Astrocyte (in vitro differentiated cells and primary cell): ENCODE measurements at regions not wholly inside any gene's neighbourhood (a gene's known extent, or its start where the extent isn't known, plus 50 kb on each side); places are given as distances from the start of the nearest gene placed in this dataset.

Experiments
- DNase-seq: peaks from one replicate; pipeline ENCODE4 v3.0.0-alpha.2; 2010; ENCODE audit warnings: low read depth
- FAIRE-seq: peaks from 2 replicates; lab custom pipeline; 2011; peaks lifted over from hg19 to GRCh38; lab: Jason Lieb, UNC
- H2AFZ ChIP-seq: 2 replicates; pipeline ENCODE4 v1.6.0; 2012; ENCODE audit warnings: low read depth, low read length, inconsistent platforms
- H3K27ac ChIP-seq: 2 replicates; pipeline ENCODE4 v1.5.1; 2011; ENCODE audit warnings: low read depth, low read length, inconsistent platforms
- H3K27me3 ChIP-seq: 2 replicates; pipeline ENCODE4 v1.6.0; 2011; ENCODE audit warnings: low read length, inconsistent platforms; ENCODE audit not compliant: insufficient read depth
- H3K36me3 ChIP-seq: 2 replicates; pipeline ENCODE4 v1.5.1; 2011; ENCODE audit warnings: low read length, inconsistent platforms; ENCODE audit not compliant: insufficient read depth
- H3K4me1 ChIP-seq: 2 replicates; pipeline ENCODE4 v1.5.1; 2011; ENCODE audit warnings: low read length, inconsistent platforms; ENCODE audit not compliant: insufficient read depth
- H3K4me2 ChIP-seq: 2 replicates; pipeline ENCODE4 v1.6.0; 2012; ENCODE audit warnings: low read length, inconsistent platforms
- H3K4me3 ChIP-seq: 2 replicates; pipeline ENCODE4 v1.5.1; 2011; ENCODE audit warnings: low read depth, mild to moderate bottlenecking, low read length, inconsistent platforms; ENCODE audit not compliant: insufficient read depth
- H3K79me2 ChIP-seq: 2 replicates; pipeline ENCODE4 v1.6.0; 2012; ENCODE audit warnings: mild to moderate bottlenecking, low read length, inconsistent platforms; ENCODE audit not compliant: insufficient read depth
- H3K9ac ChIP-seq: 2 replicates; pipeline ENCODE4 v1.6.0; 2012; ENCODE audit warnings: mild to moderate bottlenecking, low read length, inconsistent platforms
- H3K9me3 ChIP-seq: 2 replicates; pipeline ENCODE4 v1.5.1; 2012; ENCODE audit warnings: low read depth, mild to moderate bottlenecking, low read length, inconsistent platforms; ENCODE audit not compliant: insufficient read depth
- H4K20me1 ChIP-seq: 2 replicates; pipeline ENCODE4 v1.6.0; 2012; ENCODE audit warnings: low read length, inconsistent platforms; ENCODE audit not compliant: insufficient read depth
- H3K27ac Mint-ChIP-seq: one replicate; pipeline ENCODE4 v1.8.0; 2021; ENCODE audit warnings: mild to moderate bottlenecking, mixed read lengths; ENCODE audit not compliant: unreplicated experiment
- H3K27me3 Mint-ChIP-seq: one replicate; pipeline ENCODE4 v1.8.0; 2021; ENCODE audit warnings: low read depth, mixed read lengths; ENCODE audit not compliant: unreplicated experiment
- H3K36me3 Mint-ChIP-seq: one replicate; pipeline ENCODE4 v1.8.0; 2021; ENCODE audit warnings: low read depth, mixed read lengths; ENCODE audit not compliant: unreplicated experiment
- H3K4me1 Mint-ChIP-seq: one replicate; pipeline ENCODE4 v1.8.0; 2021; ENCODE audit warnings: low read depth, mixed read lengths; ENCODE audit not compliant: unreplicated experiment
- H3K4me3 Mint-ChIP-seq: one replicate; pipeline ENCODE4 v1.8.0; 2021; ENCODE audit warnings: mild to moderate bottlenecking, moderate library complexity, mixed read lengths; ENCODE audit not compliant: unreplicated experiment
- H3K9me3 Mint-ChIP-seq: one replicate; pipeline ENCODE4 v1.8.0; 2021; ENCODE audit warnings: mild to moderate bottlenecking, mixed read lengths; ENCODE audit not compliant: unreplicated experiment
- EZH2 ChIP-seq: IDR thresholded peaks from 2 replicates; pipeline ENCODE4 v1.6.1; 2012; ENCODE audit warnings: mild to moderate bottlenecking, low read length, inconsistent platforms; ENCODE audit not compliant: insufficient read depth
- TF ChIP-seq, protein P1 (sequence below): IDR thresholded peaks from 2 replicates; pipeline ENCODE4 v1.5.1; 2011; ENCODE audit warnings: low read depth, mild to moderate bottlenecking, inconsistent platforms, low read length, moderate library complexity; ENCODE audit not compliant: insufficient read depth

DNA sequence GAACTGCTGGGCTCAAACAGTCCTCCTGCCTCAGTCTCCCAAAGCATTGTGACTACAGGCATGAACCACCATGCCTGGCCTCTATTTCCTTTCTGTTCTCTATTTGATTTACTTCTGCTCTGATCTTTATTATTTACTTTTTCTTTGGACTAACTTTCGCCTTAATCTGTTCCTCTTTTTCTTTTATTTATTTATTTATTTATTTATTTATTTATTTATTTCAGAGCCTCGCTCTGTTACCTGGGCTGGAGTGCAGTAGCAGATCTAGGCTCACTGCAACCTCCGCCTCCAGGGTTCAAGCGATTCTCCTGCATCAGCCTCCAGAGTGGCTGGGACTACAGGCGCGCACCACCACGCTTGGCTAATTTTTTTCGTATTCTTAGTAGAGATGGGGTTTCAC, 1158.3 kb upstream of the GOT2 start:
- FAIRE-seq, result no peak
- no peaks in the 10 kb centered on the region for H3K27me3 Mint-ChIP-seq
- Histone ChIP-seq H3K4me3 (no peak overlapping the region), H3K27ac (no peak overlapping the region), H3K9ac (no peak overlapping the region), H3K9me3 (no peaks in the 10 kb centered on the region), H3K4me2 (no peak overlapping the region), H3K27me3 (no peaks in the 10 kb centered on the region), H3K79me2 (no peaks in the 10 kb centered on the region), H3K36me3 (no peaks in the 10 kb centered on the region), H4K20me1 (no peaks in the 10 kb centered on the region), H2AFZ (no peak overlapping the region), H3K4me1 (no peaks in the 10 kb centered on the region)
- no peak for DNase-seq
- TF ChIP-seq, protein P1, sequence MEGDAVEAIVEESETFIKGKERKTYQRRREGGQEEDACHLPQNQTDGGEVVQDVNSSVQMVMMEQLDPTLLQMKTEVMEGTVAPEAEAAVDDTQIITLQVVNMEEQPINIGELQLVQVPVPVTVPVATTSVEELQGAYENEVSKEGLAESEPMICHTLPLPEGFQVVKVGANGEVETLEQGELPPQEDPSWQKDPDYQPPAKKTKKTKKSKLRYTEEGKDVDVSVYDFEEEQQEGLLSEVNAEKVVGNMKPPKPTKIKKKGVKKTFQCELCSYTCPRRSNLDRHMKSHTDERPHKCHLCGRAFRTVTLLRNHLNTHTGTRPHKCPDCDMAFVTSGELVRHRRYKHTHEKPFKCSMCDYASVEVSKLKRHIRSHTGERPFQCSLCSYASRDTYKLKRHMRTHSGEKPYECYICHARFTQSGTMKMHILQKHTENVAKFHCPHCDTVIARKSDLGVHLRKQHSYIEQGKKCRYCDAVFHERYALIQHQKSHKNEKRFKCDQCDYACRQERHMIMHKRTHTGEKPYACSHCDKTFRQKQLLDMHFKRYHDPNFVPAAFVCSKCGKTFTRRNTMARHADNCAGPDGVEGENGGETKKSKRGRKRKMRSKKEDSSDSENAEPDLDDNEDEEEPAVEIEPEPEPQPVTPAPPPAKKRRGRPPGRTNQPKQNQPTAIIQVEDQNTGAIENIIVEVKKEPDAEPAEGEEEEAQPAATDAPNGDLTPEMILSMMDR, result no peak
- no peak for TF ChIP-seq EZH2
- no peaks in the 10 kb centered on the region for H3K36me3 Mint-ChIP-seq
- H3K4me3 Mint-ChIP-seq, result no peak overlapping the region
- no peaks in the 10 kb centered on the region for H3K9me3 Mint-ChIP-seq
- H3K27ac Mint-ChIP-seq, result no peak overlapping the region
- H3K4me1 Mint-ChIP-seq, result no peaks in the 10 kb centered on the region

- Mint-ChIP-seq H3K36me3 (no peaks in the 10 kb centered on the region), H3K9me3 (no peaks in the 10 kb centered on the region), H3K27ac (no peak overlapping the region), H3K4me1 (no peaks in the 10 kb centered on the region), H3K4me3 (no peak overlapping the region), H3K27me3 (no peaks in the 10 kb centered on the region)
- Histone ChIP-seq H3K79me2 (no peaks in the 10 kb centered on the region), H3K36me3 (no peaks in the 10 kb centered on the region), H3K9me3 (no peaks in the 10 kb centered on the region), H3K9ac (no peak overlapping the region), H3K4me2 (no peak overlapping the region), H3K4me3 (no peak overlapping the region), H3K4me1 (no peaks in the 10 kb centered on the region), H4K20me1 (no peaks in the 10 kb centered on the region), H3K27me3 (no peaks in the 10 kb centered on the region), H2AFZ (no peak overlapping the region), H3K27ac (no peak overlapping the region)
- FAIRE-seq (no peak), DNase-seq (peak; percentile 44)
- no peak for TF ChIP-seq EZH2
- TF ChIP-seq, protein P1, result no peak
Measured at GRCh38 chr16:59887856-59888255, 1153.7 kb upstream of the GOT2 start.

- no peak for TF ChIP-seq EZH2
- TF ChIP-seq, protein P1, result no peak
- peak; percentile 92 for DNase-seq
- Histone ChIP-seq H2AFZ (no peak overlapping the region), H3K9me3 (no peaks in the 10 kb centered on the region), H3K4me1 (no peaks in the 10 kb centered on the region), H3K79me2 (no peaks in the 10 kb centered on the region), H4K20me1 (no peaks in the 10 kb centered on the region), H3K27ac (no peak overlapping the region), H3K27me3 (no peaks in the 10 kb centered on the region), H3K9ac (no peak overlapping the region), H3K4me3 (no peak overlapping the region), H3K4me2 (peak overlapping the region; percentile 47), H3K36me3 (no peaks in the 10 kb centered on the region)
- Mint-ChIP-seq H3K9me3 (no peaks in the 10 kb centered on the region), H3K4me3 (no peak overlapping the region), H3K36me3 (no peaks in the 10 kb centered on the region), H3K4me1 (peaks cover 5% of the 10 kb centered on the region), H3K27ac (no peak overlapping the region), H3K27me3 (no peaks in the 10 kb centered on the region)
- FAIRE-seq, result peak; percentile 86
Measured at GRCh38 chr16:59886021-59886420, 1151.9 kb upstream of the GOT2 start.
